GM23338 (cell line): ENCODE measurements at regions not wholly inside any gene's neighbourhood (a gene's known extent, or its start where the extent isn't known, plus 50 kb on each side); places are given as distances from the start of the nearest gene placed in this dataset.

Experiments used
- ATAC-seq: fragments of 200-7000 bp; cut with Tn5 transposase; 3 replicates; pipeline ENCODE4 v1.9.1; 2020
- DNase-seq: peaks from one replicate; pipeline ENCODE4 v3.0.0-alpha.2; 2015; ENCODE audit warnings: low spot score
- H2AFZ ChIP-seq: fragments of 200-600 bp; sonication (generic); 2 replicates; pipeline ENCODE4 v1.8.0; 2016; ENCODE audit warnings: antibody characterized with exemption, mild to moderate bottlenecking, moderate library complexity
- H3F3A ChIP-seq: fragments of 200-600 bp; sonication (generic); replicated peaks from 2 replicates; pipeline ENCODE4 v1.8.0; 2017; ENCODE audit warnings: antibody characterized with exemption, mixed run types, low read depth
- H3K27ac ChIP-seq: fragments of 200-600 bp; sonication (generic); 2 replicates; pipeline ENCODE4 v1.6.1; 2016; ENCODE audit warnings: low read depth
- H3K27me3 ChIP-seq: fragments of 200-600 bp; sonication (generic); 2 replicates; pipeline ENCODE4 v1.8.0; 2016; ENCODE audit warnings: mild to moderate bottlenecking, mixed run types, moderate library complexity; ENCODE audit not compliant: insufficient read depth
- H3K36me3 ChIP-seq: fragments of 200-600 bp; sonication (generic); 2 replicates; pipeline ENCODE4 v1.8.0; 2016; ENCODE audit warnings: mild to moderate bottlenecking; ENCODE audit not compliant: insufficient read depth
- H3K4me1 ChIP-seq: fragments of 200-600 bp; sonication (generic); 2 replicates; pipeline ENCODE4 v1.8.0; 2016; ENCODE audit warnings: mild to moderate bottlenecking, moderate library complexity; ENCODE audit not compliant: insufficient read depth
- H3K4me2 ChIP-seq: fragments of 200-600 bp; sonication (generic); 2 replicates; pipeline ENCODE4 v1.7.1; 2017; ENCODE audit warnings: mixed run types
- H3K4me3 ChIP-seq: fragments of 200-600 bp; sonication (generic); 2 replicates; pipeline ENCODE4 v1.6.1; 2016; ENCODE audit warnings: mixed run types
- H3K79me2 ChIP-seq: fragments of 200-600 bp; sonication (generic); replicated peaks from 2 replicates; pipeline ENCODE4 v1.8.0; 2017; ENCODE audit warnings: mild to moderate bottlenecking; ENCODE audit not compliant: insufficient read depth
- H3K9me2 ChIP-seq: fragments of 200-600 bp; sonication (generic); 2 replicates; pipeline ENCODE4 v1.8.0; 2017; ENCODE audit not compliant: insufficient read depth
- H4K20me1 ChIP-seq: fragments of 200-600 bp; sonication (generic); replicated peaks from 2 replicates; pipeline ENCODE4 v1.8.0; 2017; ENCODE audit warnings: mild to moderate bottlenecking; ENCODE audit not compliant: insufficient read depth
- H3K27ac Mint-ChIP-seq: 2 replicates; pipeline ENCODE4 v1.8.0; 2020; ENCODE audit warnings: inconsistent platforms, mild to moderate bottlenecking, moderate library complexity, mixed read lengths
- H3K27me3 Mint-ChIP-seq: 3 replicates; pipeline ENCODE4 v1.8.0; 2022; ENCODE audit warnings: low read depth, mild to moderate bottlenecking, moderate library complexity, mixed read lengths, inconsistent platforms; ENCODE audit not compliant: insufficient read depth, poor library complexity
- H3K36me3 Mint-ChIP-seq: 3 replicates; pipeline ENCODE4 v1.8.0; 2021; ENCODE audit warnings: low read depth, mild to moderate bottlenecking, inconsistent platforms, moderate library complexity, mixed read lengths
- H3K4me1 Mint-ChIP-seq: 3 replicates; pipeline ENCODE4 v1.8.0; 2020; ENCODE audit warnings: mild to moderate bottlenecking, inconsistent platforms, mixed read lengths
- H3K4me3 Mint-ChIP-seq: 3 replicates; pipeline ENCODE4 v1.8.0; 2021; ENCODE audit warnings: moderate library complexity, mild to moderate bottlenecking, inconsistent platforms, mixed read lengths
- H3K9me3 Mint-ChIP-seq: 3 replicates; pipeline ENCODE4 v1.8.0; 2020; ENCODE audit warnings: moderate library complexity, mild to moderate bottlenecking, inconsistent platforms, mixed read lengths
- EZH2 ChIP-seq: fragments of 200-600 bp; sonication (generic); IDR thresholded peaks from one replicate; pipeline ENCODE4 v1.8.0; 2017; ENCODE audit warnings: antibody characterized with exemption, mild to moderate bottlenecking, low read depth; ENCODE audit not compliant: unreplicated experiment
- EZH2phosphoT487 ChIP-seq: fragments of 200-600 bp; sonication (generic); IDR thresholded peaks from one replicate; pipeline ENCODE4 v1.8.1; 2018; ENCODE audit warnings: antibody characterized with exemption; ENCODE audit not compliant: unreplicated experiment
- JUNB ChIP-seq: IDR thresholded peaks from one replicate; pipeline ENCODE4 v1.6.1; 2016; ENCODE audit warnings: antibody characterized with exemption; ENCODE audit not compliant: unreplicated experiment
- NANOG ChIP-seq: IDR thresholded peaks from 2 replicates; pipeline ENCODE4 v1.6.1; 2016; ENCODE audit warnings: antibody characterized with exemption, borderline replicate concordance
- POLR2AphosphoS5 ChIP-seq: IDR thresholded peaks from 2 replicates; pipeline ENCODE4 v1.6.1; 2016; ENCODE audit warnings: antibody characterized with exemption, low read depth
- STAT1 ChIP-seq: IDR thresholded peaks from one replicate; pipeline ENCODE4 v1.6.1; 2016; ENCODE audit warnings: antibody characterized with exemption; ENCODE audit not compliant: unreplicated experiment
- ZNF114 ChIP-seq: fragments of 250-450 bp; sonication (Bioruptor Pico); IDR thresholded peaks from 2 replicates; pipeline ENCODE4 v1.5.0; 2020; ENCODE audit warnings: mild to moderate bottlenecking, moderate library complexity
- ZNF331 ChIP-seq: fragments of 250-450 bp; sonication (Bioruptor Pico); IDR thresholded peaks from 2 replicates; pipeline ENCODE4 v1.5.0; 2020; ENCODE audit warnings: low read depth, mild to moderate bottlenecking, moderate library complexity
- TF ChIP-seq, protein P1 (sequence below): IDR thresholded peaks from 2 replicates; pipeline ENCODE4 v1.6.1; 2016; ENCODE audit warnings: antibody characterized with exemption
- TF ChIP-seq, protein P2 (sequence below): fragments of 250-450 bp; sonication (Bioruptor Pico); IDR thresholded peaks from 2 replicates; pipeline ENCODE4 v1.5.0; 2020; ENCODE audit warnings: mild to moderate bottlenecking, moderate library complexity
- TF ChIP-seq, protein P3 (sequence below), 2 experiments: fragments of 200-600 bp in 1 of 2; sonication (generic) in 1 of 2; conservative IDR thresholded peaks; 2 replicates each; pipeline versions ENCODE4 v1.5.1 to v1.6.1; 2016 to 2017; ENCODE audit warnings: antibody characterized with exemption in 2 of 2, low read depth in 2 of 2, mild to moderate bottlenecking in 2 of 2, moderate library complexity in 1 of 2

DNA sequence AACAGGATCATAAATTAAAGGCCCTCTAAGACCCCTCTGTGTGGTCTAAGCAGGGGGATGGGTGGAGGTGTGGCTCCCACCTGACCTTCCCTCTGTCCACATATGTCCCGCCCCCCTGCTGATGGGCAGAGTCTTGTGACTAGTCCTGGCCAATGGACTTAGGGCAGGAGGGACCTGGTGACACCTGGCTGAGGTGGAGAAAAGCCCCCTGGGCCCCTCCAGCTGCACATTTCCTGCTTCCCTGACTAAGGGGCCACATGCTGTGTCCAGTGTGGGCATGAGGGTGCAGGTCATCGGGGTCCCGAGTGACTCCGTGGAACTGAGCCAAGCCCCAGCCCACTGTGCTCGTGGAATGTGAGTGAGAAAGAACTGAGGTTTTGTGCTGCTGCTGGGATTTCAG is 254.7 kb downstream of the ADGRD1 start:
- H3K4me3 ChIP-seq: no peak overlapping the region
- H3K27me3 ChIP-seq: no peaks in the 10 kb centered on the region
- H2AFZ ChIP-seq: no peak overlapping the region
- TF ChIP-seq ZNF114 (no peak), EZH2phosphoT487 (no peak), ZNF331 (CRISPR knock-in tag) (no peak), POLR2AphosphoS5 (no peak), NANOG (no peak), STAT1 (no peak), EZH2 (no peak), JUNB (no peak)
- TF ChIP-seq, protein P1, sequence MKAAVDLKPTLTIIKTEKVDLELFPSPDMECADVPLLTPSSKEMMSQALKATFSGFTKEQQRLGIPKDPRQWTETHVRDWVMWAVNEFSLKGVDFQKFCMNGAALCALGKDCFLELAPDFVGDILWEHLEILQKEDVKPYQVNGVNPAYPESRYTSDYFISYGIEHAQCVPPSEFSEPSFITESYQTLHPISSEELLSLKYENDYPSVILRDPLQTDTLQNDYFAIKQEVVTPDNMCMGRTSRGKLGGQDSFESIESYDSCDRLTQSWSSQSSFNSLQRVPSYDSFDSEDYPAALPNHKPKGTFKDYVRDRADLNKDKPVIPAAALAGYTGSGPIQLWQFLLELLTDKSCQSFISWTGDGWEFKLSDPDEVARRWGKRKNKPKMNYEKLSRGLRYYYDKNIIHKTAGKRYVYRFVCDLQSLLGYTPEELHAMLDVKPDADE: no peak
- TF ChIP-seq, protein P2, sequence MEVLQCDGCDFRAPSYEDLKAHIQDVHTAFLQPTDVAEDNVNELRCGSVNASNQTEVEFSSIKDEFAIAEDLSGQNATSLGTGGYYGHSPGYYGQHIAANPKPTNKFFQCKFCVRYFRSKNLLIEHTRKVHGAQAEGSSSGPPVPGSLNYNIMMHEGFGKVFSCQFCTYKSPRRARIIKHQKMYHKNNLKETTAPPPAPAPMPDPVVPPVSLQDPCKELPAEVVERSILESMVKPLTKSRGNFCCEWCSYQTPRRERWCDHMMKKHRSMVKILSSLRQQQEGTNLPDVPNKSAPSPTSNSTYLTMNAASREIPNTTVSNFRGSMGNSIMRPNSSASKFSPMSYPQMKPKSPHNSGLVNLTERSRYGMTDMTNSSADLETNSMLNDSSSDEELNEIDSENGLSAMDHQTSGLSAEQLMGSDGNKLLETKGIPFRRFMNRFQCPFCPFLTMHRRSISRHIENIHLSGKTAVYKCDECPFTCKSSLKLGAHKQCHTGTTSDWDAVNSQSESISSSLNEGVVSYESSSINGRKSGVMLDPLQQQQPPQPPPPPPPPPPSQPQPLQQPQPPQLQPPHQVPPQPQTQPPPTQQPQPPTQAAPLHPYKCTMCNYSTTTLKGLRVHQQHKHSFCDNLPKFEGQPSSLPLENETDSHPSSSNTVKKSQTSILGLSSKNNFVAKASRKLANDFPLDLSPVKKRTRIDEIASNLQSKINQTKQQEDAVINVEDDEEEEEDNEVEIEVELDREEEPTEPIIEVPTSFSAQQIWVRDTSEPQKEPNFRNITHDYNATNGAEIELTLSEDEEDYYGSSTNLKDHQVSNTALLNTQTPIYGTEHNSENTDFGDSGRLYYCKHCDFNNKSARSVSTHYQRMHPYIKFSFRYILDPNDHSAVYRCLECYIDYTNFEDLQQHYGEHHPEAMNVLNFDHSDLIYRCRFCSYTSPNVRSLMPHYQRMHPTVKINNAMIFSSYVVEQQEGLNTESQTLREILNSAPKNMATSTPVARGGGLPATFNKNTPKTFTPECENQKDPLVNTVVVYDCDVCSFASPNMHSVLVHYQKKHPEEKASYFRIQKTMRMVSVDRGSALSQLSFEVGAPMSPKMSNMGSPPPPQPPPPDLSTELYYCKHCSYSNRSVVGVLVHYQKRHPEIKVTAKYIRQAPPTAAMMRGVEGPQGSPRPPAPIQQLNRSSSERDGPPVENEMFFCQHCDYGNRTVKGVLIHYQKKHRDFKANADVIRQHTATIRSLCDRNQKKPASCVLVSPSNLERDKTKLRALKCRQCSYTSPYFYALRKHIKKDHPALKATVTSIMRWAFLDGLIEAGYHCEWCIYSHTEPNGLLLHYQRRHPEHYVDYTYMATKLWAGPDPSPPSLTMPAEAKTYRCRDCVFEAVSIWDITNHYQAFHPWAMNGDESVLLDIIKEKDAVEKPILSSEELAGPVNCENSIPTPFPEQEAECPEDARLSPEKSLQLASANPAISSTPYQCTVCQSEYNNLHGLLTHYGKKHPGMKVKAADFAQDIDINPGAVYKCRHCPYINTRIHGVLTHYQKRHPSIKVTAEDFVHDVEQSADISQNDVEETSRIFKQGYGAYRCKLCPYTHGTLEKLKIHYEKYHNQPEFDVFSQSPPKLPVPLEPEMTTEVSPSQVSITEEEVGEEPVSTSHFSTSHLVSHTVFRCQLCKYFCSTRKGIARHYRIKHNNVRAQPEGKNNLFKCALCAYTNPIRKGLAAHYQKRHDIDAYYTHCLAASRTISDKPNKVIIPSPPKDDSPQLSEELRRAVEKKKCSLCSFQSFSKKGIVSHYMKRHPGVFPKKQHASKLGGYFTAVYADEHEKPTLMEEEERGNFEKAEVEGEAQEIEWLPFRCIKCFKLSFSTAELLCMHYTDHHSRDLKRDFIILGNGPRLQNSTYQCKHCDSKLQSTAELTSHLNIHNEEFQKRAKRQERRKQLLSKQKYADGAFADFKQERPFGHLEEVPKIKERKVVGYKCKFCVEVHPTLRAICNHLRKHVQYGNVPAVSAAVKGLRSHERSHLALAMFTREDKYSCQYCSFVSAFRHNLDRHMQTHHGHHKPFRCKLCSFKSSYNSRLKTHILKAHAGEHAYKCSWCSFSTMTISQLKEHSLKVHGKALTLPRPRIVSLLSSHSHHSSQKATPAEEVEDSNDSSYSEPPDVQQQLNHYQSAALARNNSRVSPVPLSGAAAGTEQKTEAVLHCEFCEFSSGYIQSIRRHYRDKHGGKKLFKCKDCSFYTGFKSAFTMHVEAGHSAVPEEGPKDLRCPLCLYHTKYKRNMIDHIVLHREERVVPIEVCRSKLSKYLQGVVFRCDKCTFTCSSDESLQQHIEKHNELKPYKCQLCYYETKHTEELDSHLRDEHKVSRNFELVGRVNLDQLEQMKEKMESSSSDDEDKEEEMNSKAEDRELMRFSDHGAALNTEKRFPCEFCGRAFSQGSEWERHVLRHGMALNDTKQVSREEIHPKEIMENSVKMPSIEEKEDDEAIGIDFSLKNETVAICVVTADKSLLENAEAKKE (CRISPR knock-in tag): no peak
- TF ChIP-seq, protein P3, sequence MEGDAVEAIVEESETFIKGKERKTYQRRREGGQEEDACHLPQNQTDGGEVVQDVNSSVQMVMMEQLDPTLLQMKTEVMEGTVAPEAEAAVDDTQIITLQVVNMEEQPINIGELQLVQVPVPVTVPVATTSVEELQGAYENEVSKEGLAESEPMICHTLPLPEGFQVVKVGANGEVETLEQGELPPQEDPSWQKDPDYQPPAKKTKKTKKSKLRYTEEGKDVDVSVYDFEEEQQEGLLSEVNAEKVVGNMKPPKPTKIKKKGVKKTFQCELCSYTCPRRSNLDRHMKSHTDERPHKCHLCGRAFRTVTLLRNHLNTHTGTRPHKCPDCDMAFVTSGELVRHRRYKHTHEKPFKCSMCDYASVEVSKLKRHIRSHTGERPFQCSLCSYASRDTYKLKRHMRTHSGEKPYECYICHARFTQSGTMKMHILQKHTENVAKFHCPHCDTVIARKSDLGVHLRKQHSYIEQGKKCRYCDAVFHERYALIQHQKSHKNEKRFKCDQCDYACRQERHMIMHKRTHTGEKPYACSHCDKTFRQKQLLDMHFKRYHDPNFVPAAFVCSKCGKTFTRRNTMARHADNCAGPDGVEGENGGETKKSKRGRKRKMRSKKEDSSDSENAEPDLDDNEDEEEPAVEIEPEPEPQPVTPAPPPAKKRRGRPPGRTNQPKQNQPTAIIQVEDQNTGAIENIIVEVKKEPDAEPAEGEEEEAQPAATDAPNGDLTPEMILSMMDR (conservative IDR thresholded peaks at IDR 0.05; ENCODE audit: low read depth in 2 of 2): no peak
- DNase-seq (no peak), ATAC-seq (no peak)
- H3K27ac Mint-ChIP-seq: no peak overlapping the region
- no peaks in the 10 kb centered on the region for H3K4me1 Mint-ChIP-seq
- peaks cover 11% of the 10 kb centered on the region for H3K9me3 Mint-ChIP-seq
- H3K79me2 ChIP-seq: no peaks in the 10 kb centered on the region
- H3K4me3 Mint-ChIP-seq: no peak overlapping the region
- H4K20me1 ChIP-seq: no peaks in the 10 kb centered on the region
- no peaks in the 10 kb centered on the region for H3K4me1 ChIP-seq
- H3K27me3 Mint-ChIP-seq: peaks cover 6% of the 10 kb centered on the region
- no peak overlapping the region for H3K4me2 ChIP-seq
- H3K27ac ChIP-seq: no peak overlapping the region
- H3K36me3 Mint-ChIP-seq: no peaks in the 10 kb centered on the region; the same call in 2 of the 3 replicates
- H3K36me3 ChIP-seq: no peaks in the 10 kb centered on the region
- H3F3A ChIP-seq: no peaks in the 10 kb centered on the region
- H3K9me2 ChIP-seq: no peaks in the 10 kb centered on the region
